ENCODE measurements at regions not wholly inside any gene's neighbourhood (a gene's known extent, or its start where the extent isn't known, plus 50 kb on each side); places are given as distances from the start of the nearest gene placed in this dataset.

GRCh38 chr18:51649796-51650195, 452.3 kb upstream of the MEX3C start:
- 100% methylated on average over 1 of the region's 1 CpG for WGBS (ENCODE audit: insufficient coverage)
- Histone ChIP-seq H4K20me1 (ENCODE audit: insufficient read depth, low read length) (no peaks in the 10 kb centered on the region), H3K4me1 (ENCODE audit: control insufficient read depth in 1 of 2, insufficient read depth in 2 of 2, low read length in 2 of 2) (no peaks in the 10 kb centered on the region), H3K9me3 (replicated peaks in 1 of 2; ENCODE audit: control insufficient read depth in 1 of 2, insufficient read depth in 1 of 2, low read length in 2 of 2) (no peaks in the 10 kb centered on the region), H3K27me3 (ENCODE audit: control insufficient read depth in 2 of 2, insufficient read depth in 2 of 2, low read length in 2 of 2) (no peaks in the 10 kb centered on the region), H3K9ac (ENCODE audit: insufficient read depth, low read length, poor library complexity, severe bottlenecking) (no peak overlapping the region), H3K4me3 (replicated peaks in 1 of 3; ENCODE audit: low read depth in 2 of 3, low read length in 3 of 3) (no peak overlapping the region), H3K79me2 (ENCODE audit: insufficient read depth, low read length) (no peaks in the 10 kb centered on the region), H3K4me2 (replicated peaks; ENCODE audit: extremely low read depth, low read length, poor library complexity, severe bottlenecking) (no peak overlapping the region), H2AFZ (ENCODE audit: insufficient read depth, low read depth, low read length, poor library complexity, severe bottlenecking) (no peak overlapping the region), H3K36me3 (replicated peaks in 1 of 2; ENCODE audit: control insufficient read depth in 1 of 2, insufficient read depth in 2 of 2, low read length in 2 of 2) (no peaks in the 10 kb centered on the region), H3K27ac (ENCODE audit: low read depth in 1 of 2, low read length in 2 of 2) (no peak overlapping the region)
- Mint-ChIP-seq H3K4me1 (no peaks in the 10 kb centered on the region), H3K9me3 (peaks cover 0 to 2% (median 0%) of the 10 kb centered on the region in 7 donors), H3K36me3 (no peaks in the 10 kb centered on the region), H3K27me3 (ENCODE audit: low read depth in 3 of 3) (peaks cover 0 to 2% (median 2%) of the 10 kb centered on the region in 3 donors), H3K4me3 (no peak overlapping the region), H3K27ac (no peak overlapping the region)
- TF ChIP-seq CTCF (IDR thresholded peaks at IDR 0.05) = no peak
- intact Hi-C loops (cut with micrococcal nuclease) = no loop called here
- no peak for DNase-seq

DNA sequence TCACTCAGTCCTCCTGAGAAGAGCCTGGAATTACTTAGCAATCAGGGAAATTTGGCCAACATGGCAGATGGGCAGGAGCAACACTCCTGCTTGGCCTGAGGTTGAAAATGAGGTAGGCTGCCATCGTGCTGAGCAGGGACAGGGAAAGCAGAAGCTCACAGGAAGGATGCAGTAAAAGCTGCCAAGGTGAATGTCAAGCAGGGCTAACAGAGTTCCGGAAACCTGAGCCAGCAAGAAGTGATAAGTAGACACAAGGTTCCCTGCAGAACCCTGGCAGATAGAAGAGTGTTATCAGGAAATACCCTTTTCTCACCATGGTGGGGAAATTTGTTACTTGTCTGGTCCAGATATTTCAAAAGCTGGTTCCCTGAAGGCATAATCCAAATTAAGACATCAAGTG, 454.3 kb upstream of the MEX3C start:
- no peak overlapping the region for H3K9ac ChIP-seq (ENCODE audit: insufficient read depth, low read length, poor library complexity, severe bottlenecking)
- Mint-ChIP-seq H3K4me3 (no peak overlapping the region), H3K36me3 (no peaks in the 10 kb centered on the region), H3K4me1 (no peaks in the 10 kb centered on the region), H3K9me3 (peaks cover 0 to 2% (median 0%) of the 10 kb centered on the region in 7 donors), H3K27ac (no peak overlapping the region), H3K27me3 (ENCODE audit: low read depth in 3 of 3) (peaks cover 0 to 4% (median 2%) of the 10 kb centered on the region in 3 donors)
- H3K4me3 ChIP-seq (replicated peaks in 1 of 3; ENCODE audit: low read depth in 2 of 3, low read length in 3 of 3) = no peak overlapping the region
- no peaks in the 10 kb centered on the region for H3K4me1 ChIP-seq (ENCODE audit: control insufficient read depth in 1 of 2, insufficient read depth in 2 of 2, low read length in 2 of 2)
- no peaks in the 10 kb centered on the region for H3K79me2 ChIP-seq (ENCODE audit: insufficient read depth, low read length)
- no peak overlapping the region for H3K27ac ChIP-seq (ENCODE audit: low read depth in 1 of 2, low read length in 2 of 2)
- no peaks in the 10 kb centered on the region for H3K36me3 ChIP-seq (replicated peaks in 1 of 2; ENCODE audit: control insufficient read depth in 1 of 2, insufficient read depth in 2 of 2, low read length in 2 of 2)
- DNase-seq = no peak
- no peaks in the 10 kb centered on the region for H4K20me1 ChIP-seq (ENCODE audit: insufficient read depth, low read length)
- no peaks in the 10 kb centered on the region for H3K9me3 ChIP-seq (replicated peaks in 1 of 2; ENCODE audit: control insufficient read depth in 1 of 2, insufficient read depth in 1 of 2, low read length in 2 of 2)
- H3K27me3 ChIP-seq (ENCODE audit: control insufficient read depth in 2 of 2, insufficient read depth in 2 of 2, low read length in 2 of 2) = no peaks in the 10 kb centered on the region
- intact Hi-C loops (cut with micrococcal nuclease) = no loop called here
- H2AFZ ChIP-seq (ENCODE audit: insufficient read depth, low read depth, low read length, poor library complexity, severe bottlenecking) = no peak overlapping the region
- TF ChIP-seq CTCF (IDR thresholded peaks at IDR 0.05) = no peak
- 82% methylated on average over 1 of the region's 2 CpGs for WGBS (ENCODE audit: insufficient coverage)
- no peak overlapping the region for H3K4me2 ChIP-seq (replicated peaks; ENCODE audit: extremely low read depth, low read length, poor library complexity, severe bottlenecking)

All from CD14-positive monocyte (primary cell).